ENCODE measurements at regions not wholly inside any gene's neighbourhood (a gene's known extent, or its start where the extent isn't known, plus 50 kb on each side); places are given as distances from the start of the nearest gene placed in this dataset.

DNA sequence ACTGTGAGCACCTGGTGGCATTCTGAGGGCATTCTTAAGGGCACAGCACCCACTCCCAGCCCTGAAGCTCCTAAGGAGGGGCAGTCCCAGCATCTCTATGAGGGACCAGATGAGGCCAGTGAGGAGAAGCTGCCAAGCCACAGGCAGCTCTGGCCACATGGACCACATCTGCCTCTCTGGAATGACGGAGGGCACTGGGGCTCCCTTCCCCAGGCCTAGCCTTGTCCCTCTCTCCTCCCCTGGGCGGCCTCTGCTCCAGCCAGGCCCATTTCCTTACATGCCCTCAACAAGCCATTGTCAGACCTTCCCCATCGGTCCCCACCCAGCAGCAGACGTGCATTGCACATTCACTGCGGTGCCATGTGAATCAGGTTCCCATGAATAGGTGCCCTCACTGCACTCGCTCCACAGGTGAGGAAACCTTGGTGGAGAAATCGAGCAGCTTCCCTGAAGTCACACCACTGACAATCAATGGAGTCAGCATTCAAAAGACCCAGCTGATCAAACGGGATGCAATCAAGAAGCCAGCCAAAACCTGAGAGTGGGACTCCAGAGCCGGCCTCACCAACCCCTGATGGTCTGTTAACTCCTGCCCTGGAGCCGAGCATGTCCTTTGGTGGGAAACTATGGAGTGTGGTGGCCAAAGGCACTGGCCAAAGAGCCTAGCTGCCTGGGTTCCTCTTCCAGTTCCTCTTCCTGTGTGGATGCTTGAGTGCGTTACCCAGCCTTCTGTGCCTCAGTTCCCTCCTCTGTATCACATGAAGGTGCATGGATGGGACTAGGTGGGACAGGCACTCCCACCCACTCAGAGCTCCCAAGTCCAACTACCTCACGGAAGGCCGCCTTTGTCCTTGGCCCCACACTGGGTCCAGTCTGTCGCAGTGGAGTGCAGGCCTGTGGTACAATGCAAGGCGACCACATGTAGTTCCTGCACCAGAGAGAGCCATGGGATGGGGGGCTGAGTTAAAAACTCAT lies 147.3 kb downstream of the ZFP36L2 start:
- no peak for DNase-seq (ENCODE audit: low read depth, low spot score)
- H3K4me3 ChIP-seq (ENCODE audit: low read length), result no peak overlapping the region

DNA sequence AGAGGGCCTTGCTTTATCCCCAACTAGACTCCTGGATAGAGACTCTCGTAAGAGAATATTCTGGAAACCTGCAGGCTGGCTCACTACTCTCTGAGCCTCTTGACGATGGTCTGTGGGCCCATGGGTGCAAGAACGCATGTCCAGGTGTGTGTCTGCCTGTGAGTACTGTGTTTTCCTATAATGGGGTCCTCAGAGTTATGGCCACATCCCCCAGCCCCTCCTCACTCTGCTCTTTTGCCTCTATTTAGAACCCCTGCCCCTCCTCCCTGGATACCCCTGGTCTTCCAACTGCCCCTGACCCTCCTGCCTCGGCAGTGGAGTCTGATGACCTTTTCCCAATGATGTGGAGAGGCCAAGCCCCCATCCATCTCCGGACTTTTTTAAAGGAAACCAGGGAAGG lies 148.1 kb downstream of the ZFP36L2 start:
- no peak overlapping the region for H3K4me3 ChIP-seq (ENCODE audit: low read length)
- no peak for DNase-seq (ENCODE audit: low read depth, low spot score)

DNA sequence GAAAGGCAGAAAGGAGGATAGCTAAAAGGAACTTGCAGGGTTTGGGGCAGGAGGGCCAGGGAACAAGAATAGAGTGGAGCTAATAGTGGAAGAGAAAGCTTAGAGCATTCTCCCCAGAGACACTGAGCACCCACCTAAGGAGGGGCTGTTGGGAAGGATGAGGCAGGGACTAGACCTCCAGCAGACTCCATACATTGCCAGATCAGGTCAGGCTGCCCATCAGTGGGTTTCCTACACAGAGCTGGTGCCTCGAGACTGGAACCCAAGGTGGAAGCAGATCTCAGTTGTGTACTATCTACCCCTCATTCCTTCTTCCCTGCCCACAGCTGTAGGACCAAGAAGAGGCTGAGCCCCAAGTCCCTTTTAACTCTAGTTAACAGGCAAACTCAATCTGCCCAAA lies 148.5 kb downstream of the ZFP36L2 start:
- no peak overlapping the region for H3K4me3 ChIP-seq (ENCODE audit: low read length)
- no peak for DNase-seq (ENCODE audit: low read depth, low spot score)

DNA sequence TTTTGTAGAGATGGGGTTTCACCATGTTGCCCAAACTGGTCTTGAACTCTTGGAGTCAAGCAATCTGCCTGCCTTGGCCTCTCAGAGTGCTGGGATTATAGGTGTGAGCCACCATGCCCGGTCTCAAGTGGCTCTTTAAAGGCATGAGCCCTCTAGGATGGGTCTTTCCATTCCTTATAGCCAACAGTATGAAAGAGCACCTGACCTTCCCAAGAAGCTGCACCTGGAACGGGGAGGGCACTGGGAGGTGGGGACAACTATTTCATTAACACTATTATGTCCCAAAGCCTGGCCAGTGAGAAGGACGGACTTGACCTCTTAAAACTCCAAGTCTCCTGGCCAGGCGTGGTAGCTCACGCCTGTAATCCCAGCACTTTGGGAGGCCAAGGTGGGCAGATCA lies 149.7 kb downstream of the ZFP36L2 start:
- no peak overlapping the region for H3K4me3 ChIP-seq (ENCODE audit: low read length)
- DNase-seq (ENCODE audit: low read depth, low spot score), result no peak

DNA sequence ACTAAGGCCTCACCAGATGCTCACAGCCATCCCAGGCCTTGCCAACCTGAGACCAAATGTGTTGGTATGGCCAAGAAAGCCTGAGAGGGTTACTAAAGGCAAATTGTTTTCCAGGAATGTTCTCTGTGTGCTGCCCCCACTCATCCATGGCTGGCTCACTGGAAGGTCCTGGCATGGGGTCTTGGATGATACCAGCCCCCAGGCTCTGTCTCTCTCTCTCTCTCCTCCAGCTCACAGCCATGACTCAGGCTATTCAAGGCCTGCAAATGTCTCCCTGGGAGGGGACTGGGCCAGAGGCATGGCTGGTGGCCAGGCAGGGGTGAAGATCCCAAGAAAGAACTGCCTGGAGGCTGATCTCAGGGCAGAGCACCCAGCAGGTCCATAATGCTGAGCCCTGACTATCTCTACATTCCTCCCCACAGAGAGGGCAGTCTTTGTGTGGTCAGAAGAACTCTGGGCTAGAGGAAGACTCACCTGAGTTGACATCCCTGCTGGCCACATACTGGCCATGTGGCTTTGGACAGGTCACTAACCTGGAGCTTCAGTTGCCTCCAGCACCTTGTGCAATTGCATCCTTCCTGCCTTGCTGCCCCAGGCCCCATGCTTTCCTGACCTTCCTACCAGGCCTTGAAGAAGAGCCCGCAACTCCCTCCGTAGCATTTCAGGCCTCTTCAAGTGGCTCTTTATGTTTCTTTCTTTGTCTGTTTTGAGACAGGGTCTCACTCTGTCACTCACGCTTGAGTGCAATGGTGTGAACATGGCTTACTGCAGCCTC lies 150.4 kb downstream of the ZFP36L2 start:
- H3K4me3 ChIP-seq (ENCODE audit: low read length), result no peak overlapping the region
- DNase-seq (ENCODE audit: low read depth, low spot score), result no peak

DNA sequence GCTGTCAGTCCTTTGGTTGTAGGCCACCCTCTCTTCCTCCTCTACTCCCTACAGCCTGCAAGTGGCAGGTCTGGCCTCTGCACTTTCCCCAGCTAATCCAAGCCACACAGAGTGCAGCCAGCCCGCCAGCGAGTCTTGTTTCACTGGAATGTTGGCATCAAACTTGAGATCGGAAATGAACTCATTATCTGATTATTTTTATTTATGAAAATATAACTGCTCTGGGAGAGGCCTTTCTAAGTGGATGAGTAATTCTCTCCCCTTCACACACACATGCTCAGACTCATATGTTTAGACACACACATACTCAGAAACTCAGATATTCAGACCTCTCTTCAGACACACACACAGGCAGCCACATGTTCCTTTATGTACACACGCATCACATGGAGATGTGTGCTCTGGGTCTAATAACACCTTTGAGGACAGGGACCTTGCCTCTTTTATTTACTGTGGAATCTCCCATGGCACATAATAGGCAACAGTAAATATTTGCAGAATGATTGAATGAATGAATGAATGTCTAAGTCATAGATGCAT lies 151.3 kb downstream of the ZFP36L2 start:
- no peak for DNase-seq (ENCODE audit: low read depth, low spot score)
- no peak overlapping the region for H3K4me3 ChIP-seq (ENCODE audit: low read length)

DNA sequence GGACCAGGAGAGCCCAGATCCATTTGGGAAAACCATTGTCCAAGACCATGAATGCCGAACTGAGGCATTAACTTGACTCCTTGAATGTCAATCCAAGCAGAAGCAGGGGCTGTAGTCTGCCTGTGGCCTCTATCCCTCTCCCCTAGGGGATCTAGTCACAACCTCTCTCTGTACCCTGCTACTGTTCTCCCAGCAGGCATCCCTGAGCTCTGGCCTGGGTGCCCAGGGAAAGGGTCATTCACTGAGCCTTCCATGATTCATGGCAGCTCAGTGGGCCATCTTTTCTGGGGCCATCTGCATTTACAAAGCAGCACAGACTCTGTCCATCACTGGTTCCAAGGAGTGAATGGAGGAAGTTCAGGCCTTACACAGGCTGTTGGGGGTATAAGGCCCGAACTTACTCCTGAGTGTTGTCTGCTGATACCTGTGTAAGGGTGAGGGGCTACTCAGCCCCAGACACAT lies 151.8 kb downstream of the ZFP36L2 start:
- H3K4me3 ChIP-seq (ENCODE audit: low read length), result no peak overlapping the region
- no peak for DNase-seq (ENCODE audit: low read depth, low spot score)

DNA sequence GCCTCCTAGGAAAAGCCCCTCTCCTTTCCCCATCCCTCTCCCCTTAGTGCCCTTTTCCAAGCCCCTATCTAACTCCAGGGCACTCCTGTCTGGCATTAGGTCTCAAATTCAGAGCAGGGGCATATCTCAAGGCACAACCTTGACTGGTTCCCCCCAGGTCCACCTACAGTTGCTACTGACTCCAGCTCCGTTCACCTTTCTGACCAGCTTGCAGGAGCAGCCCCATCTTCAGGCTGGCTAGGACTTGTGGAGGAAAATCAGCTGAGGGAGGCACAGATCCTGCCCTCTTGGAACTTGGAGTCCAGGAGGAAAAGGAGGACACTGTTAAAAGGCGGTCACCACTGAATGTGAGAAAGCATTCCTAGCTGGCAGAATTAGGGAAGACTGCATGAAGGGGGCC lies 152.4 kb downstream of the ZFP36L2 start:
- no peak overlapping the region for H3K4me3 ChIP-seq (ENCODE audit: low read length)
- no peak for DNase-seq (ENCODE audit: low read depth, low spot score)

DNA sequence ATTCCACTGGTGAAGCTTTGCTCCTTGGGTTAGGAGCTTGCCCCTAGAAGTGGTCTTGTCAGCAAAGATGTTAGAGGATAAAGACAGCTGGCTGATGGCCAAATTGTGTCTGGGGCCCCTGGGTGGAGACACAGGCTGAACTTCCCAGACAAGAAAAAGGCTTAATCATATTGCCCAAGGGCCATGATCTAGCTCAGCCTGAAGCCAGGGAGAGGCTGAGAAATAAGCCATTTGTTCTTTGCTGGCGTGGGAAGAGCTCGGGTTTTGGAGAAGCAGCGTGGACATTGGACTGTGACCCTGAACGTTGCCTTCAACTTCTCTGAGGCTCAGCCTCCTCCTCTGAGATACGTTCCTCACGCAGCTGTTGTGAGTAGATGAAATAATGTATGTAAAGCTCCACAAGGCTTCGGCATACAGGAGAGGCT lies 153.0 kb downstream of the ZFP36L2 start:
- H3K4me3 ChIP-seq (ENCODE audit: low read length), result no peak overlapping the region
- no peak for DNase-seq (ENCODE audit: low read depth, low spot score)

DNA sequence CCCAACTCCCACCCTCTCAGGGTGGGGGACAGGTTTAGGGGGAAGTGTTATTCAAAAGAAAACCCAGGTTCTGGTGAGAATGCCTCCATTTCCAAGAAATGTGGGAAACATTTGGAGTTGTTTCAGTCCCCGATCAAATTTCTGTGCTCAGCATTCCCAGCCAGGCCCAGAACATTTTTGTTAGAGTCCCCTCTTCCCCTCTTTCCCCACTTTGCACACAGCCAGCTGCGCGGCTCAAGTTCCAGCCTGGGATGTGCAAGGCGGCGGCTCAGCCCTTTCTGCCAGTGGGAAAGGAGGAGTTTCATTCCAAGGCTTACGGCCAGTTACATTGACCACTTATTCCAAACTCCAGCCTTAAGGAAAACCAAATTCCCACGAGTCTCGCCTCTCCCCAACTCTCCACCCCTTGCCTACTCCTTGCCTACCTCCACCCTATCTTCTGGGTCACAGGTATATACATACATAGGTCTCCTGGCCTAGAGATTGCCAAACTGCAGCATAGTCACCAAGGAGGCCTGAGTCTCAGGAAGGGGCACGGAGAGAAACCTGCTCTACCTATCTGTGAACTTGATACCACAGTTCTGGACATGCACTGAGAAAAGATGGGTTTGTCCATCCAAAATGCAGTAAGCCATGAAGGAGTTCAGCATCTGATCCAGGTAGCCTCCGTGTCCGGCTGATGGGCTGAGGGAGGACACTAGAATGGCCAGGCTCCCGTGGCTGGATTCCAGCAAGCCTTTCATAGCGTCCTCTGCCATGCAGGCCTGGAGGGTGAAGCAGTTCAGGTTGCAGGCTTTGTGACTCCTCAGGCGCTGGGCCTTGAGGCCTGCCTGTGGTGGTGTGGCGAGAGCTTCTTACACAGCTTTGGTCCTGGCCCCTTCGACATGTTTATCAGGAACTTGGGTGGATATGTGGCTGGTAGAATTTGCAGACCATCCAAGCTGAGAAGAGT lies 154.5 kb downstream of the ZFP36L2 start:
- H3K4me3 ChIP-seq (ENCODE audit: low read length), result no peak overlapping the region

DNA sequence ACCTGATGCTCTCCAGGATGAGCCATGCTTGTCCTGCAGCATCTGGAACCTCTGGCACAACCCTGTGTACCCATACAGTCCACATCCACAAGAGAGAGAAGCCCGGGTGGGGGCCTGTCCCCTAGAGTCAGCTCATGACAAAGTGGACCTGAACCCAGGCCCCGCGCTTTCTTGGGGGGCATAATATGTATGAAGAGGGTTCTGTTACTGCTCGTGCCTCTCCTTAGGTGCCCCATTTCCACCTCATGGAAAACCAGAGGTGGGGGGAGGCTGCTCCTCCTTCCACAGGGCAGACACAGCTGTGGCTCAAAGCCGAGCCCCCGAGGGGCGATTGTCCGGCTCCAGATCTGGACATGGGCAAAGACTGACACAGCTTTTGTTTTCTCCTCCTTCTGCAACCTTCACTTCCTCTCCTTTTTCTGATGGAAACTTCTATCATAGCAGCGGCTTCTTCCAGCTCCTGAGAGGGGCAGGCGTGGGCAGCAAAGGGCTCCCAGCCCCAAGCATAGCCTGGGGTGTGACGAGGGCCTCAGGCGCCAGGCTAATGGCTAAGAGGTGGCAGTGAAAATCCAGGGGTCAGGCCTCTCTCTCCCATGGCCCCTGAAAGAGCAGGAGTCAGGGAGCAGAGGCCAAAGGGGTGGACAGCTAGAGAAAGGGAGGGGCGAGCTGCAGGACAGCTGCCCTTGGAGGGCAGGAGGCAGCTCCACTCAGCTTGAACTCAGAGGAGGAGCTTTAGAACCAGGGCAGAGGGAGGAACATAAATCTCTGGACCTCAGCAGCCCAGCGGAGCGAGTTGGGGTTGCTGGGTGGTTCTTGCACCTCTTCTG lies 155.5 kb downstream of the ZFP36L2 start:
- no peak overlapping the region for H3K4me3 ChIP-seq (ENCODE audit: low read length)

More for the DNA sequence above, 154.5 kb downstream of the ZFP36L2 start:
- no peak for DNase-seq (ENCODE audit: low read depth, low spot score)

DNA sequence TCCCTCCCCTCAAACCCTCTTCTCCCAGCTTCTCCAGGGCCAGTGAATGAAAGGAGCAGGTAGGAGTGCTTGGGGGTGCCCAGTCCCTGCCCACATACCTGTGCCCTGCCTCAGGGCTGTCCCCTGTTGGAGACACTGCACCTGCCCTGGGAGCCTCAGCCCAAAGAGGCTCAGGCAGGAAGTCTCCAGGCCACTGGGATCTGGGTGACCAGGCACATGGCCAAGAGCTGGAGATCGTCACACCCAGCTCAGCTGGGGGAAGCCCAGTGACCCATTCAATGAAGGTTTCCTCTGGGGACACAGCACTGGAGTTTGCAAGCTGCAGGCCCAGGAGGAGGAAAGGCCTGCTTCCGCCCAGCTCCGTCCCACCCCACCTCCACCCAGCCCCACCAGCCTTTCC lies 156.4 kb downstream of the ZFP36L2 start:
- no peak for DNase-seq (ENCODE audit: low read depth, low spot score)
- H3K4me3 ChIP-seq (ENCODE audit: low read length), result no peak overlapping the region

More for the DNA sequence above, 155.5 kb downstream of the ZFP36L2 start:
- no peak for DNase-seq (ENCODE audit: low read depth, low spot score)

DNA sequence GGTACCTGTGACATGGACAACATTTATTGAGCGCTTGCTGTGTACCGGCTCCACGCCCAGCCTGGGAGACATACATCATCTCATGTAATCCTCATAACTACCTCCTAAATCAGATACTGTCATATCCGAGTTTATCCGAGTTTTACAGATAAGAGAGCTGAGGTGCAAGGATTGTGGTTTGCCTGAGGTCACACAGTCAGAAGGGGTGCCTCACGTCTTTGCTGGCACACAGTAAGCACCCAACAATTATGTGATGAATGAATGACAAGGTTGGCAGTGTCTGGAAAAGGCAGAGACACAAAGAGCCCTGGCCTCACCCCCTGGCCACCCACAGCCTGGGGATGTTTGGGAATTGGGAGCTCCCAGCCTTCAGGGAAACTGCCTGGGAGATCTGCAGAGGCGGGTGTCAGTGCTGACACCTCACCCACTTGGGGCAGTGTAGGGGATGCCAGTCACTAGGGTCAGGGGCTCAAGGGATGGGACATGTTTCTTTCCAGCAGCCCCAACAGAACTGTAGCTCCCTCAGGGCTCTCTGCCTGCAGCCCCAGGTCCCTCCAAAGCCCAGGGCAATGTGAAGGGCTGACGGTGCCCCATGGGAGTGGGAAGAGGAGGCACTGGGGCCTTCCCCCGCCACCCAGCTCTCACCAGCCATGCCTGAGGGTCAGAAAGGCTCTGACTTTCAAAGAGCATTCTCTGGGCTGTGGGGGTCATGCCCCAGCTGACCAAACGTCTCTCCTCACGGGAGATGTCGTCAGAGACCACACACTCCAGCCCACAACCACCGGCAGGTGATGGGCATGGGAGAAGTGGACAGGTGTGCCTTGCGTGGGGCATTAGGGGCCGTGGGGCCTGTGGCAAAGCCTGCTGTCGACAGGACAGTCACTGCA lies 157.5 kb downstream of the ZFP36L2 start:
- no peak overlapping the region for H3K4me3 ChIP-seq (ENCODE audit: low read length)
- DNase-seq (ENCODE audit: low read depth, low spot score), result no peak

DNA sequence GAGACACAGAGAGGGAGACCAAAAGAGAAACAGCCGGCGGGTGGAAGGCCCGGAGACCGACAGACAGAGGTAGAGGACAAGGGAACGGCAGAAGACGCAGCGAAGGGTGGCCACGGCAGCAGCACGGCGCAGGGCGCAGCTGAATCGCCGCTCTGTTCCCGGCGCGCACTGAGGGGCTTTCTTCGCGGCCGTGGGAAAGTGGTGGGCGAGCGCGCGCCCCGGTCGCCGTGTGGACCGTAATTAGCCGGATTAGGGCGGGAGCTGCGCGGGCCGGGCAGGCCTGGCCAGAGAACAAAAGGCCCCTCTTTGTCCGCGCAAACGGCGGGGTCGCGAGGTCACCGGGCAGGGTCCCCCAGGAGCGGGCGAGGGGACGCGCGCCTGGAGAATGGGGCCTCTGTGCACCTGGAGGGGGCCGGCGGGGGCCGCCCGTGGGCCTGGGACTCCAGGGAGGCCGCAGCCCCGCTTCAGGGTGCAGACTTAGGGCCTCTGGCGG lies 158.3 kb downstream of the ZFP36L2 start:
- H3K4me3 ChIP-seq (ENCODE audit: low read length), result no peak overlapping the region
- DNase-seq (ENCODE audit: low read depth, low spot score), result no peak

DNA sequence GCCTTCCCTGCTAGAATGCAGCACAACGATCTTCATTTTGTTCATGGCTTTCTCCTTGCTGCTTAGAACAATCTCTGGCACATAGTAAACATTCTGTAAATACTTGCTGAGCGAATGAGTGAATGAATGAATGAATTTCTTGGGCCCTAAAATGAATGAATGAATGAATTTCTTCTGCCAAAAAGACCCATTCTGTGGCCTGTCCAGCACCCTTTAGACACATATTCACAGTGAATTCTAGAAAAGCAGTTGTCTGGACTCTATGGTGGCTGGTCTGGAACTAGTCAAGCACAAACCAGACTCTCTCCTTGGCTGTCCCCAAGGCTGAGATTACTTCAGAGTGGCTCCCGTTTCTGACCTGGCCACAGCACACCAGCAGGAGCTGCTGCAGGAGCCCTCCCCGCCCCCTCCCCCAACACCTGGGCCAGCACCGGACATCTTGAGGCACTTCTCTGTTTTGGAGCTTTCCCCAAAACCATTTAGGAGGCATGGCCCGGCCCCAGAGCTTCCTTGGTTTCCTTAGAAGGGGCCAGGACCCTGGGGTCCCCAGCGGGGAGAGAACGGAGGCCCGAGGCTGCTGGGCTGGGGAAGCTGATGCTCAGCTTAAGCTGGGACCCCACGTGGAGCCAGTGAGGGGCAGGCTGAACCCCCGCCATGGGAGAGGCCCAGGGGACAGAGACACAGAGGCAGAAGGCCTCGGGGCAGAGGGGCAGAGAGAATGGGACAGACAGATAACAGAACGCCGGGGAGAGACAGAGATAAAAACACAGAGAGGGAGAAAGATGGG lies 159.0 kb downstream of the ZFP36L2 start:
- H3K4me3 ChIP-seq (ENCODE audit: low read length), result no peak overlapping the region

More for the DNA sequence above, 159.0 kb downstream of the ZFP36L2 start:
- DNase-seq (ENCODE audit: low read depth, low spot score), result no peak
